ENCODE measurements at regions not wholly inside any gene's neighbourhood (a gene's known extent, or its start where the extent isn't known, plus 50 kb on each side); places are given as distances from the start of the nearest gene placed in this dataset.

DNA sequence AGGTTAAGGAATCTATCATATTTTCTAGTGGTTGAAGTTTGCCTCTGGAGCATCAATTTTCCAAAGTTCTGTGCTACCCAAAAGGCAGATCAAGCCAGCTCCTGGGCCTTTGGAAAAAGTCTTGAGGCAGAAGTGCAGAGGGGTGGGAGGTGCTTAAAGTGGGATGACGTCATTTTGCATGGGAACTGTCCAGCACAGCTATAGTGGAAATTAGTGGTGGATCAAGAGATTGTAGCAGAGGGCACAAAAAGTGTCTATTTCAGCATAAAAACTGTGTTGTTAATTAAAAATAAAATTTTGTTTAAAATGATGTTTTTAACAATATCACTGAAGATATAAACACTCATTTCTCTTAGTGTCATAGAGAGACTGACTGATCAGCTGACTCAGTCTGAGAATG lies 221.9 kb downstream of the LRRN1 start:
- no peak for DNase-seq (ENCODE audit: low read depth in 2 of 3, low spot score in 1 of 3)

DNA sequence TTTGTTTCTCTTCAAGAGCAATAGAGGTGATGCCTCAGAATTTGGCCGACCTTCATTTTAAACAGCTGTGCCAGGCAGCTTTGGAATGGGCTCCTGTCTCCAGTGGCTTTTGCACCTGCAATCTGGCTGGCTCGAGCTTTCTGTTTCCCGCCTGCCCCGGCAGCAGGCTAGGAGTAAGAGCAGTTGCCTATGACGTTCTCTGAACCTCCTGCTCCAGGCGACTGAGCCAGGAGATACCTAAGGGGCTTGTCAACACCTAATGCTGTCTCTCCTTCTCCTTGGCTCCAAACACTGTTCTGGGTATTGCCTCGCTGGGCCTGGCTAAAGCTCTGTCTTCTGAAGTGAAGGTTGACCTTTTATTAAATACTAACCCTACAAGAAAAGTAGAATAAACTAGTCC lies 229.9 kb downstream of the LRRN1 start:
- DNase-seq (ENCODE audit: low read depth in 2 of 3, low spot score in 1 of 3), result no peak

DNA sequence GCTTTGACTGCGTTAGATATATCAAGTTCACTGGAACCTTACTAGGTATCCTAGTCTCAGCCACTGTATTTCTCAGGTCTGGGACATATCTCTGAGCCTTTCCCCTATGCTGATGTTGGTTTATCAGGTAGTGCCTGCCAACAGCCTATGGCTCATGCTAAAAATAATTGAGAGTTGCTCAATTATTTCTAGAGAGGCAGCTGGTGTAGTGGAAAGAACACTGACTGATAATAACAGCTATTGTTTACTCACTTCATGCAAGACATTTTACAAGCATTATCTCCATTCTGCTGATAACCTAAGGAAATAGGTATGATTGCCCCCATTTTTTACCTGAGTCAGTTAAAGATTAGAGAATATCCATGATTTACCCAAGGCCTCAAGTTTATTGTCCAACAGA lies 231.4 kb downstream of the LRRN1 start:
- DNase-seq (ENCODE audit: low read depth in 2 of 3, low spot score in 1 of 3), result no peak

DNA sequence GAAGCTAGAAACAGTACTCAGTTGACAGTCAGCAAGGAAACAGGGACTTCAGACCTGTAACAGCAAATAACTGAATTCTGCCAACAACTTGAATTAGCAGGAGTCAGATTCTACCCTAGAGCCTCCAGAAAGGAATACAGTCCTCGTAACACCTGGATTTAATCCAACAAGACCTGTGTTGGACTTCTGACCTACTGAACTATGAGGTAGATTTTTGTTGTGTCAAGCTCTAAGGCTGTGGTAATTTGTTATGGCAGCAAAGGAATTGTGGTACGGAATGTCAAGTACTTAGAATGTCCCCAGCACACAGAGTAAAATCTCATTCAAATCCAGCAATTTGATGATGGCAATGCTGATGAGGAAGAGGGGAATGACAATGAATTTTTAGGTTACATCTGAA lies 234.1 kb downstream of the LRRN1 start:
- DNase-seq (ENCODE audit: low read depth in 2 of 3, low spot score in 1 of 3), result no peak

DNA sequence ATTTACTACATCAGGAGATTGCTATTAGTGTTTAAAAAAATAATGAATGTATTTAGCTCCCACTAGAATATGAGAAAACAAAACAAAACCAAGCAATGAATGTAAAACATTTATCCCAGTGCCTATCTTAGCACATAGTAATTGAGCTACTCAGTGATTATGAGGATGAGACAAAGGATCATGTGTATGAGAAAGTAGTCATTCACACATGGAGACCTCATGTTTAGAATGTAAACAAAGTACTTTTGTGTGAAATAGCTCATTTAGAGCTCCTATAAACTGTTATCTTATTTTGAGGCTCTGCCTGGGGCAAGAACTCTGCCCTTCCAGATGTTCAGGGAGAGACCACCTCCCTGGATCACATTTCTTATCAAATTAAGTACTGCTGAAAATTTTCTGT lies 236.8 kb downstream of the LRRN1 start:
- no peak for DNase-seq (ENCODE audit: low read depth in 2 of 3, low spot score in 1 of 3)

DNA sequence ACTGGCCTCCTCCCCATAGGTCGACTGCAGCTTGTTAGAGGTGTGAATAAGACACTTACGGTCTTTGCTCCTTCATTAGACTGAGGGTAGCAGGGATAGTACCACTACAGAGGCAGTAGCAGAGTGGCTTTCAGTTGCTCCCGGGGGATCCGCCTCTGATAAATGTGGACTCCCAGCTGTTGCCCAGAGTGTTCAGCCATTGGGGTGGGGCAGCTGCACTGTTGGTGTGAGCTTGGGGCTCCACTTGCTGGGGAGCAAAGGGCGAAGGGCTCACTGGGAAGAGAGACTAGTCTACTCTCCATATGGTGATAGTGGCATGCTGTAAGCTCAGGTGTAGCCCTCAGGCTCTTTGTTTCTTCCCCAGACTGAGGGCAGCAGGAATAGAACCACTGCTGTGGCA lies 239.1 kb downstream of the LRRN1 start:
- no peak for DNase-seq (ENCODE audit: low read depth in 2 of 3, low spot score in 1 of 3)

DNA sequence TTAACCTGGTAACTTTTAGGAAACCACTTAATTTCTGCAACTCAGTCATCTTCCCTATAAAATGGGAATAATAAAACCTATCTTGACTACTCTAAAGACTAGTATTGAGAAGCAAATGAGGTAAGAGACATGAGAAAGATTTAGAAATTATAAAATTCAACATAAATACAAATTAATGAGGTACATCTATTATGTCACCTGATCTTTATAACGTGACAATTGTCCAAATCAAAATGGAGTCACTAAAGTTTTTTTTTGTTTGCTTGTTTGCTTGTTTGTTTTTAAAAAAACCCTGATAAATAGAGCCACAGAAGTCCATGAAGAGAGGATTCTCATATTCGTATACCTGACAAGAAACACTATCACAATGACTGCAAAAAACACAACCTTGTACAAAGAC lies 242.8 kb downstream of the LRRN1 start:
- no peak for DNase-seq (ENCODE audit: low read depth in 2 of 3, low spot score in 1 of 3)

DNA sequence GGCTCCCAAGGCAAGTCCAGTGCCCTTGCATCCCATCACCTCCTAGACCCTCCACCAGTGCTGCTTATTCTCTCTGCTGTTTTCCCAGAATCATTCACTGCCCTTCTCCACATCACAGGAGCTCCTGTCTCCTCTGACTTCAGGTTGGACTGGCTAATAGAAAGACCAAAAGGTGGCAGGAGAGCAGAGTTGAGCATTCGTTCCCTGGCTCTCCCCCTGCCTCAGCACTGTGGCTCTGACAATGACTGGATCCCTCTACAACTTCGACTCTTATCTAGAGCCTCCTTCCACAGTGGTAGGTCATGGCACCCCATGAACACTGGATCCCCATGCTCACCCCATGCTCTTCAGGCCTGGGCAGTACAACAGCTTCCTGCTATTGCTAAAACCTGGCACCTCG lies 243.6 kb downstream of the LRRN1 start:
- DNase-seq (ENCODE audit: low read depth in 2 of 3, low spot score in 1 of 3), result no peak

DNA sequence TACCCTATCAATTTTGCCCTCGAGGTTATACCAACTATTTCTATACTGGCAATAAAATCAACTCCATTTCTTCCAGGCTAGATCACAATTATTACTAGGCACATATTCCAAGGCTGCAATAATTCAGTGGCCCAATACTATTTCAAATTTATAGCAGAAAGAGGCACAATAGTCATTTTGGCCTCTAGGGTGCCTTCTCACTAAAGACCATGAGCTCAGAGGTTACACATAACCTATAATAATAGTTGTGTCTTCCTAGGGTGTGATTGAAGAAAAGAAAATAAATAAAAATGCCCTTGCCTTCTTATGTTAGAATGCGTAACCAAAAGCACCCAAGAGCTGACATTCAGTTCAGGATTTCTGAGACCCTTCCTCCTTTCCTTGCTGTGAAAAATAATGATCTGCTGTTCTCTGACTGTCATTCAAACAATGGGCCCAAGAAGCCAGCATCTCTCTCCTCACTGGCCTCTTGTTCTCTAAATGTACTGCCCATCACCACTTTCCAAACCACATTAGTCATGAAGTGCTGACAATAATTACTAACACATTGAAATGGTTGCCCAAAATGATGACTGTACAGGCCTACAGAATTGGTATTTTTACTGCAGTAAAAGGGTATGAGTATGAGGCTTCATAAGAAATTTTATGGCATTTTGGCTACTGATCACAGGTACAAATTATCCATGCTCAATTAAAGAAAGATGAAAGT lies 244.8 kb downstream of the LRRN1 start:
- no peak for DNase-seq (ENCODE audit: low read depth in 2 of 3, low spot score in 1 of 3)

DNA sequence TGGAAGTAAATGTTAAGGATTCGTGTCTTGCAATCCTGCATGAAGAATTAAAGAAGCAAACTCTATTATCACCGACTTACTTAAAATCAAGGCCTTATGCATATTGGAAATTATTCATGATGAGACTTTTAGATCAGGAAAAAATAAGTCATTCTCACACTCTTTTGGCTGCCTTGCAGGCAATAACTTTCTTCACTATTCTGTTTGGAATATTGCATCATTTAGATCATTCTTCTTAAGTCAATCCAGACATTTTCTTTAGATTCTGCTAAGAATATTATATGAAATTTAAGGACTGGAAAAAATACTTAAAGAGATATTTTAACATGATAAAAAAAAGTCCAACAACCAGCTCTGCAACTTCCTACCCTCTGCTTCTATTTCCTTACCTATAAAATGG lies 245.4 kb downstream of the LRRN1 start:
- no peak for DNase-seq (ENCODE audit: low read depth in 2 of 3, low spot score in 1 of 3)

DNA sequence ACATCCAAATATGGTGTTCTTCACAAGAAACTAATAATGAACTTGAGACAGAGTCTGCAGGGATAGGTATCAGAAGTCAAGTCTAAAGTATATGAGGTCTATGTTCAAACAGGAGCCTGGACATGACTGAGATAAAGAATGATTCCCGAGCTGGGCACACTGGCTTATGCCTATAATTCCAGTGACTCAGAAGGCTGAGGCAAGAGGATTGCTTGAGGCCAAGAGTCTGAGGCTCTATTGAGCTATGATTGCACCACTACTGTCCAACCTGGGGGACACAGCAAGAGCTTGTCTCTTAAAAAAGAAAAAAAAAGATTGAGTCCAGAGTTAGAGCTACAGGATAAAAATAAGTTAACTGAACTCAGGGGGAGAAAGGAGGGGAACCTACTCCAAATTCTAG lies 246.5 kb downstream of the LRRN1 start:
- no peak for DNase-seq (ENCODE audit: low read depth in 2 of 3, low spot score in 1 of 3)

DNA sequence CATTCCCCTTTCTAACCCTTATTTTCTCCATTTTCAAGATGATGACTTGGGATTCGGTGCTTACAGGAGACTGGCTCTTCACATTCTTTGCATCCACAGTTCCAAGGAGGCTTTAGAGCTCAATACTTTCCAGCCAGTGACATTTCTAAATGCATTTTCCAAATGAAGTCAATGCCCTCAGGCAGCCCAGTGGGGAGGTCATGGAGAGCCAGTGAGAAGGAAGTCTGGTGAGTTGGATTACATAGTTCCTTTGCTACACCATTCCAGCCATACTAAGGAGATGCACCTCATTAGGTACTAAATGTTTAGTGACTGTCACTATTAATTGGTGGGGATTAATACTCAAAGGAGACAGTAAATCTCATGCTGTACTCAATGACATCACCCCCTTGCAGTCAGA lies 248.1 kb downstream of the LRRN1 start:
- DNase-seq (ENCODE audit: low read depth in 2 of 3, low spot score in 1 of 3), result no peak

DNA sequence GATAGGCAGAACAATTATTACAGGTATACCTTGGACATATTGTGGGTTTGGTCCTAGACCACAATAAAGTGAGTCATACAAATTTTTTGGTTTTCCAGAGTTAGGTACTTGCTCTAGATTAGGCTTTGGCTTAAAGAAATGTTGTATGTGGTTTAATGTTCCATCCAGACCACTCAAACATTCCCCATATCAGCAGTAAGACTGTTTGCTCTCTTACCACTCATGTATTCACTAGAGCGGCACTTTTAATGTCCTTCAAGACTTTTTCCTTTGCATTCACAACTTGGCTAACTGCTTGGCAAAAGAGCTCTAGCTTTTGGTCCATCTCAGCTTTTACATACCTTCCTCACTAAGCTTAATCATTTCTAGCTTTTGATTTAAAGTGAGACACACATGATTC lies 250.5 kb upstream of the SETMAR start:
- no peak for DNase-seq (ENCODE audit: low read depth in 2 of 3, low spot score in 1 of 3)

DNA sequence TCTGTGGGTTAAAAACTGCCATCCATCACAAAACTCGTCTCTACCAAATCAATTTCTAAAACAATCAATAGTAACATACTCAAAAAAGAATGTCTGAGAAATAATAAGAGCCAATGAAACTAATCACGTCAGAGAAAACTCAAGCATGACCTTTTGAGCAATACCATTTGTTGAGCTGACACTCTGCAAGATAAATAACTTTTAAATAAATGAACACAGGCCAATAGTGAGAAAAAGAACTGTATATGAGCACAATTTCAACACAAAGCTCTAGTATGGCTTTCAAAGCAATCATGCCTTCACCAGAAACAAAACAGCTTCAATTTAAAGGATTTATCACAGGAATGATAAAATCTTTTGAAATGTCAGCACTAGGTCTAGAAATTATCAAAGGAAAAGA lies 249.2 kb upstream of the SETMAR start:
- DNase-seq (ENCODE audit: low read depth in 2 of 3, low spot score in 1 of 3), result no peak

DNA sequence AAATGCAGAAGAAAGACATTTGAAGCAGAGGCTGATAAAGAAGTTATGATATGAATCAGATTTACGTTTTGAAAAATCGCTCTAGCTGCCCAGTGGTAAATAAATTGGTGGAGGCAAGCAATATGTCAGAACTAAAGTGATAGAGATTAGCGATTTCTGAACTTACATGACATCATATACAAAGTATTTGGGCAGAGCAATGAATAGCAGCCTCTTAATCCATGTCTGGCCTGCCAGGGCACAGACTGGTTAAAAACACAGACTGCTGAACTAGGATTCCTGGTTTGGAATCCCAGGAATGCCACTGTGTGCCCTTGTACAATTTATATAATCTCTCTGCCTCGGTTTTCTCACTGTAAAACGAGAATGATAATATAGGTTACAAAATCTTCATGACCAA lies 243.1 kb upstream of the SETMAR start:
- DNase-seq (ENCODE audit: low read depth in 2 of 3, low spot score in 1 of 3), result no peak

DNA sequence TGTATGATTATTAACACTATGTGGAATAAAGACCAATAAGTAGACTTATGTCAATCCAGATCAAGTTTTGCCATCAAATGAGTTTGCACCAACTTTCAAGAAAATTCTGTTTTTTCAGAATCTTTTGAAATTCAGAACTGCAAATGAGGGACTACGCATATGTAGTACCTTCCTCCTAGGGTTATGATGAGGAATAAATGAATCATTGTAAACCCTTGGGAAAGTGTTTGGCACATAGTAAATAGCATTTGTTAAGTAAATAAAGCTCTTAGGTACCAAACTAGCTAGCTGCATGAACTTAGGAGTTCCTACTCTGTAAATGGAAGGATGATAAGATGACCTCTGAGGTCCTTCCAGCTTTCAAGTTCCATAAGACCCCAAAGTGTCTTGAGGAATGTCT lies 242.6 kb upstream of the SETMAR start:
- no peak for DNase-seq (ENCODE audit: low read depth in 2 of 3, low spot score in 1 of 3)

DNA sequence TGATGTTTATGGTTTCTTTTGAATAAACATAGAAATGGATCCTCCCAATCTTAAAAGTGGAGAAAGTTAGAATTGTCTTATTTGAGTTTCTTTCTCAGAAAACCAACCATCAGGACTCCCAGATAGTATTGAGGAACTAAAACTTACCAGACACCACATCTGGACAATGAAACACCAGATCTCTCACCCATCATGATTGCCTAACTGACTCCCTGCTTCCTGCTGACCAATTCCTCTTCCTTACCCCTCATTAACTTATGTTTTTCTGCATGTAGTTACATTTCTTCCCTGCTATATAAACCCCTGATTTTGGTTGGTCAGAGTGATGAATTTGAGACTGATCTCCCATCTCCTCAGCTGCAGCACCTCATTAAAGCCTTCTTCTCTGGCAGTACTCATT lies 242.0 kb upstream of the SETMAR start:
- no peak for DNase-seq (ENCODE audit: low read depth in 2 of 3, low spot score in 1 of 3)

DNA sequence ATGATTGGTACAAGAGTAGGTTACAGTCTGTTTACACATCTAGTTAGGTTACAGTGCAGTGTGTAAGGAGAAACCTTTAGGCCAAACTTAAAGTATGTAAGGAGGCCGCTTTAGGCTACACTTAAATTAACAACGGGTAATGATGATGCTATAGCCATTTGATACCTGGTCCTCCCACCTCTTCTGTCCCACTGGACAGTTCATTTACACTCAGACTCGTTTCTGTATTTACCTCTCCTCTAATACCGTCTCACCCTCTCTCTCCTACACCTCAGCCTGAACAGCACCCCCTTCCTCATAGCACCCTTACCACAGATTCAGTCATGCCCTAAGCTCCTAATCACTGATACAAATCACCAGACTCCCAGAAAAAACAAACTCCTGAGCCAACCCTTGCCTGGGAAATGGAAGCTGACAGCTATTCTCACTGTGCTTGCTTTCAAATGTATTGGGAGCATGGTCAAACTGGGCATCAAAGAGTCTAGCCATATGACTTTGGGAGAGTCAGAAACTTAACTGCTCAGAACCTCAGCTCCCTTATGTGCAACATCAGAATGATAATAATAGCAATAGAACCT lies 241.3 kb upstream of the SETMAR start:
- DNase-seq (ENCODE audit: low read depth in 2 of 3, low spot score in 1 of 3), result no peak

DNA sequence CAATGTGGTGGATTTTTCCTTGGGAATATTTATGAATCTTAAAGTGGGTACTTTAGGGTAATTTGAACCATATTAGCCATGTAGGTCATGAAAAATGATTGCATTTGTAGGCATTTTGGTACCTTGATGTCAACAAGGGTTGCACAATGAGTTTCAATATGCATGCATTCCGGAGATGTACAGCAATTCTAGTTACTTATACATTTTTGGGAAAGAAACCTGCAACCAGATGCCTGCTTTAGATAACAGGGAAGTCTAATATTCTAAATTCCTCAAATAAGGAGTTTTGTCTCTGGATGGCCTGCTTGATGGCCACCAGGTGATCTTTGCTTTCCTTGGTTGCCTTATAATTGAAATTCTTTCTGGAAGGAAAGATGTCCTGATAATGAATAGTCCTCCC lies 240.5 kb upstream of the SETMAR start:
- no peak for DNase-seq (ENCODE audit: low read depth in 2 of 3, low spot score in 1 of 3)

DNA sequence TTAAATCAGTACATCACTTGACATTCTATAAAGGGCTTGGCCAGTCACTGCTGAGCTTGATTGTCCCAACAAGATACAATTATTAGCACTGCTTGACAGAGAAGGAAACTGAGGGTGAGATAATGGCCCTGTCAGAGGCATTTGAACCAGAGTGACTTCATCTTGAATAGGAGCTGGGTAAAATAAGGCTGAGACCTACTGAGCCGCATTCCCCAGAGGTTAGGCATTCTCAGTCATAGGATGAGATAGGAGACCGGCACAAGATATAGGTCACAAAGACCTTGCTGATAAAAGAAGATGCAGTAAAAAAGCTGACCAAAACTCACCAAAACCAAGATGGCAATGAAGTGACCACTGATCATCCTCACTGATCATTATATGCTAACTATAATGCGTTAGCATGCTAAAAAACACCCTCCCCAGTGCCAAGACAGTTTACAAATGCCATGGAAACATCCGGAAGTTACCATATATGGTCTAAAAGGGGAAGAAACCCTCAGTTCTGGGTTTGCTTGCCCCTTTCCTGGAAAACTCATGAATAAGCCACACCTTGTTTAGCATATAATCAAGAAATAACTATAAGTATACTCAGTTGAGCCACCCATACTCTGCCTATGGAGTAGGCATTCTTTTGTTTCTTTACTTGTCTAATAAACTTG lies 239.1 kb upstream of the SETMAR start:
- DNase-seq (ENCODE audit: low read depth in 2 of 3, low spot score in 1 of 3), result no peak

DNA sequence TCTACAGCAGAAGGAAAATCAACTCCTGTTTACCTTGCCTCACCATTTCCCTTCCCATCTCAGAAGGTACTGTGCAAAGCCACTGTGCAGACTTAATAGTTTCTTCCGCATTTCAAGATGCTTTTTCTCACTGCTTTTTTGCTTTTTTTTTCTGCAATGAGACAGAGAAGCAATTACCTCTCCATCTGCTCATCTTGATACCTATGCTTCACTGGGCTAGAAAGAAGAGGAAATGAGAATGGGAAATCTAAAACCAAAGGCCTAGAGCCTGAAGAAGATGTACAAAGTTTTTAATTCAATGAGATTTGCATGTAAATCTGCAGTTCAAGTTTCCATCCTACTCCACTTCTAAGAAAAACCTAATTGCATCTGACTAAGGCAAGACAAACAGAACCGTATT lies 238.1 kb upstream of the SETMAR start:
- no peak for DNase-seq (ENCODE audit: low read depth in 2 of 3, low spot score in 1 of 3)

DNA sequence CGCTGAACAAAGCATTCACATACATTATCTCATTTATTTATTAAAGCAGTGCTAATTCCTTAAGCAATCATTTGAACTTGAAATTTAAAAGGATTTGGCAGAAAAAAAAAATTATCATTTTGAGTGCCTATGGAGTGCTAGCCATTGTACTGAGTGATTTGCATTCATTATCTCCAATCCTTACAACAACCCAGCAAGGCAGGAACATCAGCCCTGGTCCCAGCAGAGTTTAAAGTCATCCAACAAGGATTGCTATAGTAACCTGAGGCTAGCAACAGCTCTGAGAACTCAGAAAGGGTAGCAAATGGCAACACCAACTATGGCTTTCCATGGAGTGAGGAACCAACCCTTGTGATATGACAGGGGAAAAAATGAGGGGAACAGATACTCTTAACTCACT lies 237.6 kb upstream of the SETMAR start:
- no peak for DNase-seq (ENCODE audit: low read depth in 2 of 3, low spot score in 1 of 3)

DNA sequence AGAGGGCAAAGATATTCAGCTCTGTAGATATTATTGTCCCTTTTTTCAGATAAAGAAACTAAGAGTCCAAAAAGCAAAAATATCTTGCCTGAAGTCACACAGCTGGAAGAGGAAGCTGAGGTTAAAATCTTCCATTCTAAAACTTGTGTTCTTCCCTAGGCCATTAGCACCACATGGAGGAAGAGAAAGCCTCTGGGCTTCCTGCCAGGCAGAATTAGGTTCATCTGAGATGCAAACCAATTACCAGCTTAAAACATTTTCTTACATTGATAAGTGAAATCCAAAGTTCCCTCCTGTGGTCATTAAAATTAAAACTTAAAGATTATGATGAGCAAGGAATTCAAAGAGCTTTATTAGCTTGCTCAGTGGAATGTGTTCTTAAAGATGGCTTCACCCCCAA lies 235.3 kb upstream of the SETMAR start:
- no peak for DNase-seq (ENCODE audit: low read depth in 2 of 3, low spot score in 1 of 3)

Data from stimulated activated CD4-positive, alpha-beta T cell treated with anti-CD3 and anti-CD28 coated beads, Interleukin-12 subunit alpha, Interleukin-12 subunit beta, amount 100 ng/mL, for 48 hours (primary cell).